HFF-Myc (cell line): ENCODE measurements at regions not wholly inside any gene's neighbourhood (a gene's known extent, or its start where the extent isn't known, plus 50 kb on each side); places are given as distances from the start of the nearest gene placed in this dataset.

Experiments used
- DNase-seq: peaks from one replicate; pipeline ENCODE4 v3.0.0-alpha.2; 2011; ENCODE audit warnings: low read depth; ENCODE audit errors: extremely low read depth
- H3K4me3 ChIP-seq: replicated peaks from 2 replicates; pipeline ENCODE4 v1.5.1; 2011; ENCODE audit warnings: low read depth, mild to moderate bottlenecking, control low read depth, low read length
- TF ChIP-seq, protein P1 (sequence below): IDR thresholded peaks from 2 replicates; pipeline ENCODE4 v1.5.1; 2012; ENCODE audit warnings: mild to moderate bottlenecking, low read depth, low read length, control low read depth; ENCODE audit errors: missing control alignments

DNA sequence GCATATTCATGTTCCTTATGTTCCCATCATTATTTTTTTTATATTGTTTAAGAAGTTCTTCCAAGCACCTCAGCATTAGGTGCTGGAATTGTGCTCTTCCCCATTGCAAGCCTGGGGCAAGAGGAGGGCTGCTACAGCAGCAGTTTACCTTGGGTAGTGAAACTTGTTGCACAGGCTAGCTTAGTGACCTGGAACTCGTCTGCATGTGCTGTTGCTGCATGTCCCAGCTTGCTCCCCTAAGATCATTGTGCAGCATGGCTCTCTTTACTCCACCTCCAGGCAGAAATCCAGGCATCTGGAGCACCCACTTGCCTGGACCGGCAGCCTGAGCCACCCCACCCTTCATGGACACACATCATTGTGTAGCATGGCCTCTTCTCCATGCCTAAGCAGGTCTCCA is 776.0 kb downstream of the GLUD2 start:
- no peak overlapping the region for H3K4me3 ChIP-seq
- TF ChIP-seq, protein P1, sequence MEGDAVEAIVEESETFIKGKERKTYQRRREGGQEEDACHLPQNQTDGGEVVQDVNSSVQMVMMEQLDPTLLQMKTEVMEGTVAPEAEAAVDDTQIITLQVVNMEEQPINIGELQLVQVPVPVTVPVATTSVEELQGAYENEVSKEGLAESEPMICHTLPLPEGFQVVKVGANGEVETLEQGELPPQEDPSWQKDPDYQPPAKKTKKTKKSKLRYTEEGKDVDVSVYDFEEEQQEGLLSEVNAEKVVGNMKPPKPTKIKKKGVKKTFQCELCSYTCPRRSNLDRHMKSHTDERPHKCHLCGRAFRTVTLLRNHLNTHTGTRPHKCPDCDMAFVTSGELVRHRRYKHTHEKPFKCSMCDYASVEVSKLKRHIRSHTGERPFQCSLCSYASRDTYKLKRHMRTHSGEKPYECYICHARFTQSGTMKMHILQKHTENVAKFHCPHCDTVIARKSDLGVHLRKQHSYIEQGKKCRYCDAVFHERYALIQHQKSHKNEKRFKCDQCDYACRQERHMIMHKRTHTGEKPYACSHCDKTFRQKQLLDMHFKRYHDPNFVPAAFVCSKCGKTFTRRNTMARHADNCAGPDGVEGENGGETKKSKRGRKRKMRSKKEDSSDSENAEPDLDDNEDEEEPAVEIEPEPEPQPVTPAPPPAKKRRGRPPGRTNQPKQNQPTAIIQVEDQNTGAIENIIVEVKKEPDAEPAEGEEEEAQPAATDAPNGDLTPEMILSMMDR: no peak
- no peak for DNase-seq

DNA sequence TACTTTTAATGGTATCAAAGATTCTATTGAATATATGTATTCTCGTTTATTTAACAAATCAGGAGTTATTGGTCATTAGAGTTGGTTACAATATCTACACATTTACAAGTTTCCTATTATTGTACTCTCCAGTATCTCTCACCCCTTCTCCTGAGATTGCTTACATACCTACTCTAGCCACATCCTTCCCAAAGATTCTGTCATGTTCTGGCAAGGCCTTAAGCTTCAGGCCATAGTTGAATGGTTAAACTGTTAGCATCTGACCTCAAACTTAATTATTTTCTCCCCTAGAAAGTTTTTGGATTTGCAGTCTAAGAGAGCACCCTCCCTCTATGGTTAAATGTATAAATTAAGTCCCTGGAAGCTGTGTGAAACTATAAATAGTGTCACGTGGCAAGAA is 784.2 kb downstream of the GLUD2 start:
- H3K4me3 ChIP-seq: no peak overlapping the region
- TF ChIP-seq, protein P1: no peak
- DNase-seq: no peak

DNA sequence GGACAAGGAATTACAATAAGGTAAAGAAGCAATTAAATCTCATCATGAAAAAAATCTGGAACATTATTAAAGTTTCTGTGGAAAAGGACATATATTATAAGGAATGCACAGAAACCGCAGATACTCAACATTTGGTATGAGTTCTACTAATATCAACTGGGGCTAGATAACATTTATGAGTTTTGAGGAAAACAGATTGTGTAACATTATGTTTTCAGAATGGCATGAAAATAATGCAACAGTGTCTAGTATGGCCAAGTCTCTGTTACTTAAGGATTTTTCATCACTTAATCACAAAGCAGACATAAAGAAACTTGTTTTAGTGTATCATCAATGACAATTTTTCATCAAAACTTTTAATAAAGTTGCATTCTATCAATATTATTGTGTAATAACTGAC is 785.0 kb downstream of the GLUD2 start:
- DNase-seq: no peak
- no peak overlapping the region for H3K4me3 ChIP-seq
- TF ChIP-seq, protein P1: no peak

DNA sequence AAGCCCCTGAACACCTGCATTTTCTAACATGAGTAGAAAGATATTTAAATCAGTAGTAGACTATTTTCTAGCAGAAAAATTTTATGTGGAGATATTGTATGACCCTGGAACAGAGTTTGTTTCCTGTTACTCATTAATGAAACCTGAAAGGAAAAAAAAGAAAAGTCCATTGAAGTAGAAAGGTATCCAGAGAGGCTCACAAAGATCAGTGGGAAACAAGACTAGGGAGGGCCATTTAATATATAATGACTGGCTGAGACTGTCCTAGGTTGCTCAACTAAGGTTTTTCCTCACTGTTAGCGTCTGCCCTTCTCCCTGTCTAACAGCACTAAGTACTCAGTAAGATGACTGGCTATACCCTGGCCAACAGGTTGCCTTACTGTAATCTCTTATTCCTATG is 788.6 kb downstream of the GLUD2 start:
- no peak overlapping the region for H3K4me3 ChIP-seq
- TF ChIP-seq, protein P1: no peak
- DNase-seq: no peak

DNA sequence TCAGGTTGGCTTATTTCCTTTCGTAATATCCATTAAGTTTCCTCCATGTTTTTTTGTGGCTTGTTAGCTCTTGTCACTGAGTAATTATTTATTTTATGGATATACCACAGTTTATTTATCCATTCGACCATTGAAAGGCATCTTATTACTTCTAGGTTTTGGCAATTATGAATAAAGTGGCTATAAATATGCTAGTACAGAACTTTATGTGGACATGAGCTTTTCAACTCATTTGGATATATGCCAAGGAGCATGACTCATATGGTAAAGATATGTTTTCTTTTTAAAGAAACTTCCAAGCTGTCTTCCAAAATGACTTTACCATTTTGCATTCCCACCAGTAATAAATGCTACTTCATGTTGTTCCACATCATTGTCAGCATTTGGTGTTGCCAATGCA is 803.6 kb downstream of the GLUD2 start:
- TF ChIP-seq, protein P1: no peak
- H3K4me3 ChIP-seq: no peak overlapping the region
- peak; percentile 26 for DNase-seq

DNA sequence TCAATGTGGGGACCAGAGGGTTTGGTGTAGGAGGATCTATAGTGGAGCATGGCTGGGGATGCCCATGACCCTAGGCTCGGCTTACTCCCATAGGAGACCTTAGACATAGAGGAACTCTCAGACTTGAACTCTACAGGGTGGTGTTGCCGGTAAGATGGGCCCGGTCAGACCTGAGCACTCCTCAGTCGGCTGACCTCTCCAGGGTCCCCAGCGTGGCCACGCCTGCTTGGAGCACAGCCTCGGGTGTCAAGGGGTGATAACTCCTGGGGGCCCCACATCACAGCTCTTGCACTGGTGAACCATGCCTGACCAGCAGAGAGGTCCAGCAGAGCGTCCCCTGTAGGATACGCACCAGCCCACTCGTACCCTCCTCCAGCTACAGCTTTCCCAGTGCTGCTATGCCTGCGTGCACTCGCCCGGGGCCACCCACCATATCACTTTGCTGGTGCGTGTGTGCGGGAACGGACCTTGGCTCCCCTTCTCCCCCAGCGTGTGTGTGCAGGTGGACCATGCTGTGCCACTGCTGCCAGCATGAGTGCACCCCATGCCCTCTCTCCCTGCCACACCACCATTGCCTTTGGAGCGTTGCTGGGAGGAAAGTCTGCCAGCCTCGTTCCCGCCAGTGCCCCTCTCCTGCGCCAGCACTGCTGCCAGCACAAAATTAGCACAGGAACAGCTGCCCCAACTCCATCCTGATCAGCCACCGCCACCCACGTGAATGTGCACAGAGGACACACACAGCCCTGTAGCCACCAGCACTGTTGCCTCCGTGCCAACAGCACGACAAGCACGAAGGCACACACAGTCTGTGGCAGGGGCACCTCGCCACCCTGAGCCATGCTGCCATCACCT is 806.6 kb downstream of the GLUD2 start:
- TF ChIP-seq, protein P1: no peak
- H3K4me3 ChIP-seq: no peak overlapping the region
- no peak for DNase-seq

DNA sequence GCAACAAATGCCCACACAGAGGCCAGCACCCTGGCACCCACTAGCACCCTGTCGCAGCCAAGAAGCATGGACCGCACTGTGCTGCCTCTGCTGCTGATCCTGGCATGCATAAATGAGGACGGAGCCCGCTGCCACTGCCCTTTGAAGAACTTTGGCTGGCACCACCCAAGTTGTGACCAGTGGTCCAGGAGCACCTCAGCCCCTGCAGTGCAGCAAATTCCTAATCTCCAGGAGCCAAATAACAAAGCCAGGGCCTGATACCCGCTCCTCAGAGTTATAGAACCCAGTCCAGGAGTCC is 807.2 kb downstream of the GLUD2 start:
- TF ChIP-seq, protein P1: no peak
- DNase-seq: no peak
- H3K4me3 ChIP-seq: no peak overlapping the region
